HG02642 (cell line): ENCODE measurements at regions not wholly inside any gene's neighbourhood (a gene's known extent, or its start where the extent isn't known, plus 50 kb on each side); places are given as distances from the start of the nearest gene placed in this dataset.

Experiments
- ATAC-seq: cut with Tn5 transposase; IDR thresholded peaks from one replicate; pipeline ENCODE4 v1.9.1; 2021; ENCODE audit warnings: mild to moderate bottlenecking; ENCODE audit not compliant: unreplicated experiment, poor library complexity

GRCh38 chr1:212525479-212526110 is 83.0 kb upstream of the ATF3 start:
- ATAC-seq: no peak

- ATAC-seq: no peak
Observed at GRCh38 chr1:212526111-212526491, 82.5 kb upstream of the ATF3 start.

- no peak for ATAC-seq
Observed at GRCh38 chr1:212528501-212528900, 80.1 kb upstream of the ATF3 start.

GRCh38 chr1:212529211-212529741 is 79.3 kb upstream of the ATF3 start:
- ATAC-seq: no peak

GRCh38 chr1:212531267-212531666 is 77.3 kb upstream of the ATF3 start:
- ATAC-seq: no peak

- no peak for ATAC-seq
Observed at GRCh38 chr1:212531796-212532195, 76.8 kb upstream of the ATF3 start.

GRCh38 chr1:212532469-212533147 is 76.0 kb upstream of the ATF3 start:
- no peak for ATAC-seq

- no peak for ATAC-seq
Observed at GRCh38 chr1:212533148-212533517, 75.4 kb upstream of the ATF3 start.

GRCh38 chr1:212536586-212536985 is 72.0 kb upstream of the ATF3 start:
- ATAC-seq: no peak

- no peak for ATAC-seq
Observed at GRCh38 chr1:212537610-212538009, 71.0 kb upstream of the ATF3 start.

- no peak for ATAC-seq
Observed at GRCh38 chr1:212539737-212540430, 68.7 kb upstream of the ATF3 start.

- ATAC-seq: no peak
Observed at GRCh38 chr1:212542761-212543187, 65.8 kb upstream of the ATF3 start.

GRCh38 chr1:212544110-212544509 is 64.5 kb upstream of the ATF3 start:
- ATAC-seq: no peak

- no peak for ATAC-seq
Observed at GRCh38 chr1:212545941-212546635, 62.5 kb upstream of the ATF3 start.

GRCh38 chr1:212549503-212550017 is 59.0 kb upstream of the ATF3 start:
- no peak for ATAC-seq

- ATAC-seq: no peak
Observed at GRCh38 chr1:212551929-212552328, 56.6 kb upstream of the ATF3 start.

GRCh38 chr1:212553676-212554075 is 54.9 kb upstream of the ATF3 start:
- ATAC-seq: no peak

- no peak for ATAC-seq
Observed at GRCh38 chr1:212554401-212554800, 54.2 kb upstream of the ATF3 start.

GRCh38 chr1:212555426-212555825 is 53.1 kb upstream of the ATF3 start:
- no peak for ATAC-seq

GRCh38 chr1:212556822-212557549 is 51.6 kb upstream of the ATF3 start:
- no peak for ATAC-seq
